ENCODE measurements at regions not wholly inside any gene's neighbourhood (a gene's known extent, or its start where the extent isn't known, plus 50 kb on each side); places are given as distances from the start of the nearest gene placed in this dataset.

DNA sequence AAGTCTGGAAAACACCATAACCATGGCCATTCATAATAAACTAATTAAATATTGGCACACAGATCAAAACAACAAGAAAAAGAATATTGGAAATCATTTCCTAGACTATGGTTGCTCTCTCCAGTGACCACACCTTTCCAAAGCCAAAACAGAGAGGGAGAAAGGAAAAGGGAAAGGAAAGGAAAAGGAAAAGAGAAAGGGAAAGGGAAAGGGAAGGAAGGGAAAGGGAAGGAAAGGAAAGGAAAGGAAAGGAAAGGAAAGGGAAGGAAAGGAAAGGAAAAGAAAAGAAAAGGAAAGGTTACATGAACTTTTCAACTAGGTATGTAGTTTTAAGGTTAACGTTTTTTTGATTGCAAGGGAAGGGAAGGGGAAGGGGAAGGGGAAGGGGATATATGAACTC is 360.5 kb upstream of the SLC39A10 start:
- no peak for TF ChIP-seq POLR2A (IDR thresholded peaks at IDR 0.05; ENCODE audit: borderline replicate concordance, extremely low read depth, insufficient read depth, insufficient read length)
- no peak for TF ChIP-seq EZH2 (IDR thresholded peaks at IDR 0.05)
- no peak for TF ChIP-seq CEBPB (IDR thresholded peaks at IDR 0.05; ENCODE audit: low read depth)
- TF ChIP-seq EGR1 (IDR thresholded peaks at IDR 0.05; ENCODE audit: low read depth), result no peak
- TF ChIP-seq ZFX (IDR thresholded peaks at IDR 0.05), result no peak
- TF ChIP-seq, protein P1, sequence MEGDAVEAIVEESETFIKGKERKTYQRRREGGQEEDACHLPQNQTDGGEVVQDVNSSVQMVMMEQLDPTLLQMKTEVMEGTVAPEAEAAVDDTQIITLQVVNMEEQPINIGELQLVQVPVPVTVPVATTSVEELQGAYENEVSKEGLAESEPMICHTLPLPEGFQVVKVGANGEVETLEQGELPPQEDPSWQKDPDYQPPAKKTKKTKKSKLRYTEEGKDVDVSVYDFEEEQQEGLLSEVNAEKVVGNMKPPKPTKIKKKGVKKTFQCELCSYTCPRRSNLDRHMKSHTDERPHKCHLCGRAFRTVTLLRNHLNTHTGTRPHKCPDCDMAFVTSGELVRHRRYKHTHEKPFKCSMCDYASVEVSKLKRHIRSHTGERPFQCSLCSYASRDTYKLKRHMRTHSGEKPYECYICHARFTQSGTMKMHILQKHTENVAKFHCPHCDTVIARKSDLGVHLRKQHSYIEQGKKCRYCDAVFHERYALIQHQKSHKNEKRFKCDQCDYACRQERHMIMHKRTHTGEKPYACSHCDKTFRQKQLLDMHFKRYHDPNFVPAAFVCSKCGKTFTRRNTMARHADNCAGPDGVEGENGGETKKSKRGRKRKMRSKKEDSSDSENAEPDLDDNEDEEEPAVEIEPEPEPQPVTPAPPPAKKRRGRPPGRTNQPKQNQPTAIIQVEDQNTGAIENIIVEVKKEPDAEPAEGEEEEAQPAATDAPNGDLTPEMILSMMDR (IDR thresholded peaks at IDR 0.05 in 2 of 3, conservative IDR thresholded peaks at IDR 0.05 in 1 of 3; ENCODE audit: borderline replicate concordance in 1 of 3, insufficient read depth in 1 of 3, low read depth in 2 of 3, low read length in 2 of 3), result no peak
- TF ChIP-seq RAD21 (IDR thresholded peaks at IDR 0.05; ENCODE audit: low read depth), result no peak
- TF ChIP-seq YY1 (IDR thresholded peaks at IDR 0.05; ENCODE audit: extremely low read depth, insufficient replicate concordance, low read depth, low read length), result no peak
- no peak for TF ChIP-seq ELF1 (IDR thresholded peaks at IDR 0.05; ENCODE audit: borderline replicate concordance, low read depth)
- no peak for TF ChIP-seq JUND (IDR thresholded peaks at IDR 0.05)
- TF ChIP-seq, protein P2, sequence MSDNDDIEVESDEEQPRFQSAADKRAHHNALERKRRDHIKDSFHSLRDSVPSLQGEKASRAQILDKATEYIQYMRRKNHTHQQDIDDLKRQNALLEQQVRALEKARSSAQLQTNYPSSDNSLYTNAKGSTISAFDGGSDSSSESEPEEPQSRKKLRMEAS (IDR thresholded peaks at IDR 0.05), result no peak
- no peak for TF ChIP-seq POLR2AphosphoS5 (IDR thresholded peaks at IDR 0.05; ENCODE audit: low read depth, low read length)

Data from HCT116 (cell line).